Neural progenitor cell (in vitro differentiated cells): ENCODE measurements at regions not wholly inside any gene's neighbourhood (a gene's known extent, or its start where the extent isn't known, plus 50 kb on each side); places are given as distances from the start of the nearest gene placed in this dataset.
A peak's percentile ranks its signal among the peaks of the same experiment; 100 is the strongest.

Experiments used
- DNase-seq: peaks from one replicate; pipeline ENCODE4 v3.0.0-alpha.2; 2016; ENCODE audit warnings: low spot score
- H2AFZ ChIP-seq: fragments of 200-600 bp; sonication (generic); replicated peaks from 2 replicates; pipeline ENCODE4 v1.6.1; 2016; ENCODE audit warnings: antibody characterized with exemption
- H3F3A ChIP-seq: fragments of 200-600 bp; sonication (generic); 2 replicates; pipeline ENCODE4 v1.6.1; 2016; ENCODE audit warnings: antibody characterized with exemption, low read depth
- H3K27ac ChIP-seq: fragments of 200-600 bp; sonication (generic); 2 replicates; pipeline ENCODE4 v1.5.1; 2016; ENCODE audit warnings: mild to moderate bottlenecking
- H3K27me3 ChIP-seq: fragments of 200-600 bp; sonication (generic); 2 replicates; pipeline ENCODE4 v1.6.1; 2016; ENCODE audit warnings: mild to moderate bottlenecking, moderate library complexity
- H3K36me3 ChIP-seq: fragments of 200-600 bp; sonication (generic); 2 replicates; pipeline ENCODE4 v1.5.1; 2016
- H3K4me1 ChIP-seq: fragments of 200-600 bp; sonication (generic); 2 replicates; pipeline ENCODE4 v1.6.1; 2016; ENCODE audit warnings: mixed run types
- H3K4me2 ChIP-seq: fragments of 200-600 bp; sonication (generic); 2 replicates; pipeline ENCODE4 v1.6.1; 2016
- H3K4me3 ChIP-seq: fragments of 200-600 bp; sonication (generic); 2 replicates; pipeline ENCODE4 v1.5.1; 2016
- H3K79me2 ChIP-seq: fragments of 200-600 bp; sonication (generic); 2 replicates; pipeline ENCODE4 v1.6.1; 2016; ENCODE audit warnings: low read depth
- H3K9ac ChIP-seq: fragments of 200-600 bp; sonication (generic); 2 replicates; pipeline ENCODE4 v1.6.1; 2016
- H3K9me3 ChIP-seq: fragments of 200-600 bp; sonication (generic); 2 replicates; pipeline ENCODE4 v1.5.1; 2016; ENCODE audit warnings: low read depth
- H4K20me1 ChIP-seq: fragments of 200-600 bp; sonication (generic); 2 replicates; pipeline ENCODE4 v1.6.1; 2016; ENCODE audit warnings: low read depth
- H3K27ac Mint-ChIP-seq: 3 replicates; pipeline ENCODE4 v1.8.0; 2021; ENCODE audit warnings: mixed read lengths
- H3K27me3 Mint-ChIP-seq: 2 replicates; pipeline ENCODE4 v1.8.0; 2022; ENCODE audit warnings: low read depth, mild to moderate bottlenecking, inconsistent platforms, moderate library complexity, mixed read lengths; ENCODE audit not compliant: insufficient read depth
- H3K36me3 Mint-ChIP-seq: 3 replicates; pipeline ENCODE4 v1.8.0; 2021; ENCODE audit warnings: mixed read lengths
- H3K4me1 Mint-ChIP-seq: 3 replicates; pipeline ENCODE4 v1.8.0; 2021; ENCODE audit warnings: mixed read lengths
- H3K4me3 Mint-ChIP-seq: 3 replicates; pipeline ENCODE4 v1.8.0; 2021; ENCODE audit warnings: mild to moderate bottlenecking, moderate library complexity, mixed read lengths
- H3K9me3 Mint-ChIP-seq: 3 replicates; pipeline ENCODE4 v1.8.0; 2020; ENCODE audit warnings: mixed read lengths
- EZH2 ChIP-seq: fragments of 200-600 bp; sonication (generic); IDR thresholded peaks from 2 replicates; pipeline ENCODE4 v1.6.1; 2017; ENCODE audit warnings: antibody characterized with exemption, mild to moderate bottlenecking, moderate library complexity
- EZH2phosphoT487 ChIP-seq: fragments of 200-600 bp; sonication (generic); IDR thresholded peaks from 2 replicates; pipeline ENCODE4 v1.6.1; 2017; ENCODE audit warnings: antibody characterized with exemption
- TF ChIP-seq, protein P1 (sequence below): fragments of 200-600 bp; sonication (generic); IDR thresholded peaks from 2 replicates; pipeline ENCODE4 v1.5.1; 2017; ENCODE audit warnings: antibody characterized with exemption, mild to moderate bottlenecking

GRCh38 chrX:109845996-109846395, 112.9 kb upstream of the ACSL4 start:
- Mint-ChIP-seq H3K9me3 (peaks cover 5% of the 10 kb centered on the region), H3K36me3 (no peaks in the 10 kb centered on the region), H3K27ac (no peak overlapping the region), H3K4me3 (peak overlapping the region; percentile 42), H3K27me3 (peaks cover 8% of the 10 kb centered on the region), H3K4me1 (peaks cover 78% of the 10 kb centered on the region)
- H3K4me2 ChIP-seq, result no peak overlapping the region
- H3K79me2 ChIP-seq, result no peaks in the 10 kb centered on the region
- no peaks in the 10 kb centered on the region for H3K9me3 ChIP-seq
- DNase-seq, result no peak
- H2AFZ ChIP-seq, result no peak overlapping the region
- no peaks in the 10 kb centered on the region for H3K27me3 ChIP-seq
- H3K4me1 ChIP-seq, result peaks cover 27% of the 10 kb centered on the region
- no peak overlapping the region for H3K27ac ChIP-seq
- TF ChIP-seq EZH2phosphoT487 (no peak), EZH2 (no peak)
- TF ChIP-seq, protein P1, sequence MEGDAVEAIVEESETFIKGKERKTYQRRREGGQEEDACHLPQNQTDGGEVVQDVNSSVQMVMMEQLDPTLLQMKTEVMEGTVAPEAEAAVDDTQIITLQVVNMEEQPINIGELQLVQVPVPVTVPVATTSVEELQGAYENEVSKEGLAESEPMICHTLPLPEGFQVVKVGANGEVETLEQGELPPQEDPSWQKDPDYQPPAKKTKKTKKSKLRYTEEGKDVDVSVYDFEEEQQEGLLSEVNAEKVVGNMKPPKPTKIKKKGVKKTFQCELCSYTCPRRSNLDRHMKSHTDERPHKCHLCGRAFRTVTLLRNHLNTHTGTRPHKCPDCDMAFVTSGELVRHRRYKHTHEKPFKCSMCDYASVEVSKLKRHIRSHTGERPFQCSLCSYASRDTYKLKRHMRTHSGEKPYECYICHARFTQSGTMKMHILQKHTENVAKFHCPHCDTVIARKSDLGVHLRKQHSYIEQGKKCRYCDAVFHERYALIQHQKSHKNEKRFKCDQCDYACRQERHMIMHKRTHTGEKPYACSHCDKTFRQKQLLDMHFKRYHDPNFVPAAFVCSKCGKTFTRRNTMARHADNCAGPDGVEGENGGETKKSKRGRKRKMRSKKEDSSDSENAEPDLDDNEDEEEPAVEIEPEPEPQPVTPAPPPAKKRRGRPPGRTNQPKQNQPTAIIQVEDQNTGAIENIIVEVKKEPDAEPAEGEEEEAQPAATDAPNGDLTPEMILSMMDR, result no peak
- H3K9ac ChIP-seq, result no peak overlapping the region
- no peaks in the 10 kb centered on the region for H3K36me3 ChIP-seq
- H4K20me1 ChIP-seq, result no peaks in the 10 kb centered on the region
- peaks cover 8% of the 10 kb centered on the region for H3F3A ChIP-seq
- no peak overlapping the region for H3K4me3 ChIP-seq

- Mint-ChIP-seq H3K4me1 (peaks cover 78% of the 10 kb centered on the region), H3K36me3 (no peaks in the 10 kb centered on the region), H3K27me3 (peaks cover 12% of the 10 kb centered on the region), H3K4me3 (peak overlapping the region; percentile 37), H3K27ac (peak overlapping the region; percentile 96), H3K9me3 (peaks cover 7% of the 10 kb centered on the region)
- Histone ChIP-seq H3K9me3 (no peaks in the 10 kb centered on the region), H3K4me1 (peaks cover 27% of the 10 kb centered on the region), H3K4me3 (no peak overlapping the region), H2AFZ (no peak overlapping the region), H3K79me2 (no peaks in the 10 kb centered on the region), H3K4me2 (peak overlapping the region; percentile 52), H3K36me3 (no peaks in the 10 kb centered on the region), H3K27ac (no peak overlapping the region), H3K27me3 (no peaks in the 10 kb centered on the region), H3F3A (peaks cover 8% of the 10 kb centered on the region), H3K9ac (no peak overlapping the region), H4K20me1 (no peaks in the 10 kb centered on the region)
- DNase-seq, result no peak
- TF ChIP-seq EZH2phosphoT487 (no peak), EZH2 (no peak)
- TF ChIP-seq, protein P1, result no peak
Measured at GRCh38 chrX:109847257-109848187, 114.5 kb upstream of the ACSL4 start.

- Histone ChIP-seq H3K36me3 (no peaks in the 10 kb centered on the region), H3K27ac (peak overlapping the region; percentile 64), H2AFZ (no peak overlapping the region), H3K4me2 (peak overlapping the region; percentile 52), H3K4me3 (no peak overlapping the region), H3K27me3 (no peaks in the 10 kb centered on the region), H3K9me3 (no peaks in the 10 kb centered on the region), H4K20me1 (no peaks in the 10 kb centered on the region), H3K79me2 (no peaks in the 10 kb centered on the region), H3K9ac (no peak overlapping the region), H3F3A (peaks cover 8% of the 10 kb centered on the region), H3K4me1 (peaks cover 27% of the 10 kb centered on the region)
- Mint-ChIP-seq H3K27me3 (peaks cover 14% of the 10 kb centered on the region), H3K4me1 (peaks cover 74% of the 10 kb centered on the region), H3K4me3 (peak overlapping the region; percentile 30), H3K27ac (peak overlapping the region; percentile 96), H3K9me3 (peaks cover 13% of the 10 kb centered on the region), H3K36me3 (no peaks in the 10 kb centered on the region)
- TF ChIP-seq, protein P1, result no peak
- no peak for TF ChIP-seq EZH2
- no peak for TF ChIP-seq EZH2phosphoT487
- DNase-seq, result peak; percentile 77
Measured at GRCh38 chrX:109848461-109849050, 115.5 kb upstream of the ACSL4 start.
